DLD1 (cell line): ENCODE measurements at regions not wholly inside any gene's neighbourhood (a gene's known extent, or its start where the extent isn't known, plus 50 kb on each side); places are given as distances from the start of the nearest gene placed in this dataset.

ENCODE experiments used
- in situ Hi-C: cut with HindIII; loops from 2 replicates; pipeline ENCODE4 v1.10.0; 2017; ENCODE audit warnings: low sequenced_read_pairs

GRCh38 chr5:165290535-165290934 is 1785.1 kb downstream of the MAT2B start:
- in situ Hi-C loops, result no loop called here

DNA sequence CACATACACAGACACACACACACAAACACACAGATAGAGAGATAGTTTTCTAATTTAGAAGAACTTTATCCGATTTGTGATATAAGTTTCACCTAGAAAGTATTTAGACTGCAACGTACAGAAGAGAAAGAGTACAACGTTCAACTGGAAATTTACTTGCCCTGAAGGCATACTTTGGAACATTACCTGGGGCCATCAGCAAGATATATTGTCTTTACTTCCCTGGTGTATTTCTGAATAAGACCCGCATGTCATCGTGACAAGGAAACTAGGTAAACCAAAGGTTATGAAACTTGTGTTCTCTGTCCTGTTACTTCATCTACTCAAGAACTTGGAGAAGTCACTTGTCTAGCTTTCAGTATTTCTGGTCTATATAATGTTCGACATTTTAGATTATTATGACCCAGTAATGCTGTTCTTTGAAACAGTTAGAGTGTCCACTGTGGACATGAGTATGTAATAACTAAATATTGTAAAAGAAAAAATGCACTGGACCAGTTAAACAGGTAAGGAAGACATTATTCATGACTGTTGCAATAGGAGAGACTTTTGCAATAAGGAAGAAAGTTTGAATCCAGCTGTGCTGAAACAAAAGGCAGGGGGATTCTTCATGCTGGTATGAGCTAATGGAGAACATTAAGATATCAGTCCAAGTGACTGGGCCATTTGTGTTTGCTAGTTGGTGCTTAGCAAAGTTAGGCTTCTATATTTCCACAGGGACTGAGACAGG is 1791.1 kb downstream of the MAT2B start:
- in situ Hi-C loops, result no loop called here

GRCh38 chr5:165304193-165304827 is 1798.9 kb downstream of the MAT2B start:
- in situ Hi-C loops, result no loop called here

- in situ Hi-C loops, result no loop called here
Observed at GRCh38 chr5:165305596-165305995, 1800.2 kb downstream of the MAT2B start.

GRCh38 chr5:165309446-165309845 is 1804.0 kb downstream of the MAT2B start:
- in situ Hi-C loops, result no loop called here

DNA sequence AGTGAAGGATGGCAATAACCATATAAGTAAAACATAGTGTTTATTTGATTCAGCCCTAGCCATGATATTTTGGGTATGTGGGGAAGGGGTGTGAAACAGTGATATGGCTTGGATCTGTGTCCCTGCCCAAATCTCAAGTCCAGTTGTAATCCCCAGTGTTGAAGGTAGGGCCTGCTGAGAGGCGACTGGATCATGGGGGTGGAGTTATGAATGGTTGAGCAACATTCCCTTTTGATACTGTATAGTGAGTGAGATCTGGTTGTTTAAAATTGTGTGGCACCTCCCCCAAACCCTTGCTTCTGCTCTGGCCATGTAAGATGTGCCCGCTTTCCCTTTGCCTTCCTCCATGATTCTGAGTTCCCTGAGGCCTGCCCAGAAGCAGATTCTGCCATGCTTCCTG is 1804.6 kb downstream of the MAT2B start:
- in situ Hi-C loops, result no loop called here

- in situ Hi-C loops, result no loop called here
Observed at GRCh38 chr5:165321912-165322311, 1816.5 kb downstream of the MAT2B start.

- in situ Hi-C loops, result no loop called here
Observed at GRCh38 chr5:165325221-165325620, 1819.8 kb downstream of the MAT2B start.

- in situ Hi-C loops, result no loop called here
Observed at GRCh38 chr5:165327631-165328030, 1822.2 kb downstream of the MAT2B start.

- in situ Hi-C loops, result no loop called here
Observed at GRCh38 chr5:165328846-165329245, 1823.4 kb downstream of the MAT2B start.

DNA sequence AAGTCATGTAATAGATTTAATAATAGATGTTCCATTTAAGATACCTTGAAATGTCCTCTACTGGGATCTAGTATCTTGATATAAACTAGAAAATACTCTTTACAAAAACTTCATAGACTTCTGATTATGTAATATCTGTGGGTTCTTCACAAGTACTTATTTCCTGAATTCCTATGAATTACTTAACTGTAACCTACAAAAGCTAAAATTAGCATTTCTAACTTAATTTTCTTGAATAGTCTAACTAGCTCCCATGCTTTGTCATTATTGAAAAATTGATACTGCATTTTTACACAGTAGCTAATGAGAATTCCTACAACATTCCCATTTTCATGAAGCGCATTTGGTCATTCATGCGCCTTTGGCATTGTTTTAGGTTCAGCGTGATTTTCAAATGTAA is 1828.2 kb downstream of the MAT2B start:
- in situ Hi-C loops, result no loop called here

DNA sequence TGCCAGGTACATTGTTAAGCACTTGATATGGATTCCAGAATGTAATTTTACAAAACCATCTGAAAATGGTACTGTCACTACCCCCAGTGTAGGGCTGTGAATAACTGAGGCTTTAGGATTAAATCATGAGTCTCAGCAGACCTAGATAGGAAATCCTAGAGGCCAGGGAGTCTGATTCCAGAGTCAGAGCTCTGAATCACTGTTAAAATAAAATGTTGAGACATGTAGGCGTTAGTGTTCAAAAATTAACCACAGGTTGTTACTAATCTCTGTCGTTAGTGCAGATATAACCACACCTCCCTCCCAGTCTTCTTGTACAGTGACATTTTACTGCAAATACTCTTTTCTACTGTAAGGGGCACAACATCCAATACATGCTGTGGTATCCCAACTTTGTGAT is 1828.8 kb downstream of the MAT2B start:
- in situ Hi-C loops, result no loop called here

DNA sequence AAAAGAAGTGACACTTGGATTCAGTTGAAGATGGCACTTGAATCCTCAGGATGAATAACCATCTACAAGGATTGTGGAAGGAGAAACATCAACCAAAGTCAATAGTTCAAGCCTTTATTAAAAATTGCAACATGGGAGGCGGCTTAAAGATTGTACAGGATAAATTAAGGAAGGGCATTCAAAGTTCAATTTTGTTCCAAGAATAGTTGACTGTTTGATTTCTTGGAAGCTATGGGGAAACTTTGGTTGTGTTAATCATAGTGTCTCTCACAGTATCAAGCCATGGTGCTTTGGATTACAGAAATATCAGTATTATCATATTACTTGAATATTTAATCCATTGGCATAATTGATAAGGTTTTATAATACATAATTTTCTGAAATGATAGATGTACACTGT is 1844.3 kb downstream of the MAT2B start:
- in situ Hi-C loops, result no loop called here

- in situ Hi-C loops, result no loop called here
Observed at GRCh38 chr5:165351342-165351741, 1845.9 kb downstream of the MAT2B start.

DNA sequence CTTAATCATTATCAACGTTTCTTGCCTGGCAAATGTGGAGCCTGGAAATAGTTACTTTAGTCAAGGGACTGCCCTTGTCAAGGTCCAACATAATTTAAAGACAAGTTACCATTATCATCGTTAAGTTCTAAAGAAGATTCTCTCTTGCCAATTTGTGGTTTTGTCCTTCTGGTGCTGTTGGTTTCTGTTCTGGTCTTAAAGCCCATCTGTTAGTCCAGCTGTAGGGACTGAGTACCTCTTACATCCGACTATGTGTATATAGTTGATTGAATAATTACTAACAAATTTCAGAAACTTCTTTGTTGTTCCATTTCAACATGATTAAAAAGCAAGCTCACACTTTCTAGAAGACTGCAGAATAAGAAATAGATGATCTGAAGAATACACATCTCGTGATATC is 1854.9 kb downstream of the MAT2B start:
- in situ Hi-C loops, result no loop called here

DNA sequence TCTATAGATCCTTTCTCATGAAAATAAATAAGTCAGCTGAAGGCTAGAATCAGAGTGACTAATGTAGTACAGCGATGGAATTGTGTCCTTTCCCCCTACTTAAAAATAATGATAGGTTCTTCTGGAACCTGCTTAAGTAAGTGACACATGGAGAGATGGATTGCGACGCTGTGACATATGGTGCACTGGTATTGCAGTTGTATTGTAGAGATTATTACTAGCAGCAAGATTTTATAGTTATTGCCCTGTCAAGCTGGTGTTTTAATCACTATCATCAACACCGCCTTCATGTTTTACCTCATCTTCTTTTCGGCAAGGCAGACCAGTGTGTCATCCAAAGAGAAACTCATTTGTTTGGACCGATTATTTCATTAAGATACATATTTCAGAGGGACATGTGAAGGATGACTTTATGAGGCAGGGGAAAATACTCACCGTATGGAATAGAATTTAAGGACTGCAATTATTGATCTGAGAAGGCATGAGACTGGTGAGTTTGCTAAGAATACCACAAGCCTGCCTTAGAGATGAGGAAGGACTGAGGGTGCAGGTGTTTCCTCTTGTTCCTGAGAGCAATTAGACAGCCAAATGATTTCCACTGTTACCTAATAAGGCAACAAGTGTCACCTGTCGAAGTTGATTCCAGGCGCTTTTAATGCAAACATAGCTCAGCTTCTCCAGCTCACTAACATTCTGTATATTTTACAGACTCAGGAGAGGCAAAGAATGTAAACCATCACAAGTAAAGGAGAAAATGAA is 1855.5 kb downstream of the MAT2B start:
- in situ Hi-C loops, result no loop called here

GRCh38 chr5:165370233-165370632 is 1864.8 kb downstream of the MAT2B start:
- in situ Hi-C loops, result no loop called here

DNA sequence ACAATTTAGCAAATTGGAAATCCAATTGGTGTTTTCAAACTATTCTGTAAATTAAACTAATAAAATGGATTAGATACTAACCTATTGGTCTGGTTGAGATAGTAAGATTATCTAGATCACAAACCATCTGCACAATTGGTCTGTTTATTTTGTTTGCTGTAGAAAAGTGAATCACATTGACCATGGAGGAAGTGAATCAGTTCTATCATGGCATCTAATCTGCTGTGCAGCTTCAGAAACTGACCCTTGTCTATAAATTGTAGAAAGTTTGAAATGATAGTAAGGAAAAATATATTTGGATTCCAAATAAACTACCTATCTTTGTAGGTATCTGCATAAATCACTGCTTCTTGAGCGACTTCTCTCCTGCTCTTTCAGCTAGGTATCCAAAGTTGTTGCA is 1865.4 kb downstream of the MAT2B start:
- in situ Hi-C loops, result no loop called here

GRCh38 chr5:165375201-165375600 is 1869.8 kb downstream of the MAT2B start:
- in situ Hi-C loops, result no loop called here

DNA sequence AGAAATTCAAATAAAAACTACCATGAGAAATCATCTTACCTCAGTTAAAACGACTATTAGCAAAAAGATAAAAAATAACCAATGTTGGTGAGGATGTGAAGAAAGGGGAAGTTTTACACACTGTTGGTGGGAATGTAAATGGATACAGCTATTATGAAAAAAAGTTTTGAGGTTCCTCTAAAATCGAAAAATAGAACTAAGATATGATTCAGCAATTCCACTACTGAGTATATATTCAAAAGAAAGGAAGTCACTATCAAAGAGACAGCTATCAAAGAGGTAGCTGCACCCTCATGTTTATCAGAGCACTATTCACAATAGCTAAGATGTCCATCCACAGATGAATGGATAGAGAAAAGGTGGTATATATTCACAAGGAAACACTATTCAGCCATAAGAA is 1888.4 kb downstream of the MAT2B start:
- in situ Hi-C loops, result no loop called here

DNA sequence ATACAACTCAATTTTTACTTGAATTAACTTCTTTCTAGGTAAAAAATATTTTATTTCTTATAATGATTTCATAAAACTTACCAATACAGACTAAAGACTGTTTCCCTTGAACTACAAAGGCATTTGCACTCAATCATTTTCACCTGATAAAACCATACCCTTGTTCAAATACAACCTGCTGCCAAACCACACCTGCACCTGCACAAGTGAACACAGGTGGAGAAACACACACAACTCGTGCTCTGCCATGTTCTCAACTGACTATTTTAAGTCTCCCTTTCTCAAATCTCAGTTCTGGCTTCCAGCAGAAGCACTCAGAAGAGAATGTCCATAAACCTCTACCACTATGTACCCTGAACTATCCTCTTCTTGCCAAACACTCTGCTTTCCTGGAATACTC is 1892.1 kb downstream of the MAT2B start:
- in situ Hi-C loops, result no loop called here

GRCh38 chr5:165400086-165400485 is 1894.7 kb downstream of the MAT2B start:
- in situ Hi-C loops, result no loop called here
